ENCODE measurements at regions not wholly inside any gene's neighbourhood (a gene's known extent, or its start where the extent isn't known, plus 50 kb on each side); places are given as distances from the start of the nearest gene placed in this dataset.

GRCh38 chr7:45358287-45358686 is 200.7 kb downstream of the RAMP3 start:
- no peak for DNase-seq (ENCODE audit: low spot score)

- DNase-seq (ENCODE audit: low spot score): no peak
These were observed 201.7 kb downstream of the RAMP3 start for GRCh38 chr7:45359250-45359649.

- no peak for DNase-seq (ENCODE audit: low spot score)
These were observed 202.2 kb downstream of the RAMP3 start for GRCh38 chr7:45359776-45360175.

- no peak for DNase-seq (ENCODE audit: low spot score)
These were observed 206.1 kb downstream of the RAMP3 start for GRCh38 chr7:45363669-45364068.

DNA sequence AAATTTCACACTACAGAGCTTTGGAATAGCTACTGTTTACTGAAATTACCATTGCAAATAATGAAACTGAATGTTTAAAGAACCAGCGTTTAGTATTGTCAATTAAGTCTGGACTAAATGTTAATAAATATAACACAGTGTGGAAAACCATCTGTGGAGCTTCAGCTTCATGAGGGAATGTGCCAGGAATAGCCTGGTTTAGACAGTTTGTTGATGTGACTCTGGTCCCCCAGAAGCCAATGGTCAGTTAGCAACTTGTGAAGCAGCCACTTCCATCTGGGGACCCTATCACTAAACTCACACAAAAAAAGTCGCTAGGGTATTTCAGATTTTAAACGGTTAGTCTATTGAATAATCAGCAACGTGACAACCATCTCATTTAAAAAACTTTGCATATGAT is 207.8 kb downstream of the RAMP3 start:
- DNase-seq (ENCODE audit: low spot score): no peak

DNA sequence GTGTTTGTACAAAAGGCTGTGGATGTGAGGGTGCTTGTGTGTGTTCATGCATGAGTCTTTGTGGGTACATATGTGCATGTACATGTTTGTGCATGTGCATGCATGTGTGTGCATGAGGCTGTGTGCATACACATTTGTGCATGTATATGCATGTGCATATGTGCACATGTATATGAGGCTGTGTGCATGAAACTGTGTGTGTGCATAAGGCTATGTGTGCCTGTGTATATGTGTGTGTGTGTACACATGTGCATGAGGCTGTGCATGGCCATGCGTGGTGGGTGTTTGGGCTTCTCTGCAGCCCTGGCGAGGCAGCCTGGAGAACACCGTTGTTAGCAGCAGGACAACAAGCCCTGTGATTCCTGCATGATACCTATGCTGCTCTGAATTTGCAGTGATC is 207.7 kb upstream of the ADCY1 start:
- no peak for DNase-seq (ENCODE audit: low spot score)

- no peak for DNase-seq (ENCODE audit: low spot score)
These were observed 207.1 kb upstream of the ADCY1 start for GRCh38 chr7:45367026-45367425.

- DNase-seq (ENCODE audit: low spot score): no peak
These were observed 205.9 kb upstream of the ADCY1 start for GRCh38 chr7:45368129-45368807.

DNA sequence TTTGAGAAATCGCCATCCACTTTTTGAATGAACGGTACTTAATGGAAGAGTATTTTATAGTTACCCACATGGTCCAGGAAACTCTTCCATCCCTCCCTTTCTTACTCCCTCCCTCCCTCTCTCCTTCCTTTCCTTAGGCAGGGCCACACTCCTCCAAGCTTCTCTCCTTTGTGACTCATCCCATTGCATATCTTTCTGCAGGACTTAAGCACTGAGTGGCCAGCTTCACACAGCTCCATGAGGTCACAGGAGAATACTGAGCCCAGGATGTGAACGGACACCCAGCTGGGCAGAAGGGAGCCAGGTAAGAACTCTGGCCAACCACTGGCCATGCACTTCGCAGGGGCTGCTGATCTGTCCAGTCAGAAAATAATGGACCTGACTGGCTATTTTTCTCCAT is 189.7 kb upstream of the ADCY1 start:
- no peak for DNase-seq (ENCODE audit: low spot score)

DNA sequence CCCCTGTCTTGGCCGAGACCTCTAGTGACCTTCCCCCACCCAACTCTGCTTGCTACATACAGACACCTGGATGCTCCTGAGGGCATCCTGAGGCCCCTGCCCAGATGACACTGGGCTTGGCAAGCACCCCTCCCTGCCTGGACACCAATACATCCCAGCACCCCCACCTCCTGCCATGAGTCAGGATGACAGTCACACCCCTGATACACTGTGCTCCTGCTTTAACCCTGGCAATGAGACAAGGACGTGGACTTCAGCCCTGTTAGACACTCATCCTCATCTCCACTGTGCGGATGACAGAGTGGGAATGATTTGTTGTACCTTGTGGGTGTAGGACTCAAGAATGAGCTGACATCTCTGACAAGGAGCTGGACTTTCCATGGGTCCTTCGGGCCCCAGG is 186.3 kb upstream of the ADCY1 start:
- DNase-seq (ENCODE audit: low spot score): no peak

DNA sequence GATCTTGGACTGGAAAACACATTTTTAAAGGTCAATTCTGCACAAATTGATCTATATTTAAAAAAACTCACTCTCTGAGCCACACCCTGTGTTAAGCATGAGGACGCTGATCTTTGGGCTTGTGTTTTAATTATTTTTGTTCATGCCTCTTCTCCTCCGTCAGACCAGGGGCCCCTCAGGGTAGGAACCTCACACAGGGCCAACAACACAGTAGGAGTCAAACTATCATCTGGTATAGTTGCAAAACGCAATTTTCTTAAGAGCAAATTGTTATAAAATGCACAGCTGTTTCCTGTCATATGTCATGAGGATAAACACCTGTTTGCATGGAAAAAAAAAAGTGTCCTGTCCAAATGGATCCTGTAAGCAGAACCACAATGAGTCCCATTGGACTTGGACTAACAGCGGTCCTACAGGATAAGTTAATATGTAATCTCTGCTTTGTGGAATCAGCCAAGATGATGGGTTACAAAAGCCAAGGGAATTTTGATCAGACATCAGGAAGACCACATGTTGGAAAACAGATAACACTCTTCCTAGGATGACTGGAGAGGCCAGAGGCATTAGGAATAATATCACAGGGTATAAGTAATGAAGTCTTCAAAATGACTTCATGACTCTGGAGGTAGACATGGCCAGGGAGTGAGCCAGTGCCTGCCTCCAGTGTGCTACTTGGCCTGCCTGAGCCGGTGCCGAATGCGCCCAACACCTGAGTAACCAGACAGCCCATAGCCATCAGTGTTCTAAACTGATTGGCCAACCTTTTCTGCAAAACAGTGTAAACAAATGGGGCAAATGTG is 184.9 kb upstream of the ADCY1 start:
- DNase-seq (ENCODE audit: low spot score): no peak

DNA sequence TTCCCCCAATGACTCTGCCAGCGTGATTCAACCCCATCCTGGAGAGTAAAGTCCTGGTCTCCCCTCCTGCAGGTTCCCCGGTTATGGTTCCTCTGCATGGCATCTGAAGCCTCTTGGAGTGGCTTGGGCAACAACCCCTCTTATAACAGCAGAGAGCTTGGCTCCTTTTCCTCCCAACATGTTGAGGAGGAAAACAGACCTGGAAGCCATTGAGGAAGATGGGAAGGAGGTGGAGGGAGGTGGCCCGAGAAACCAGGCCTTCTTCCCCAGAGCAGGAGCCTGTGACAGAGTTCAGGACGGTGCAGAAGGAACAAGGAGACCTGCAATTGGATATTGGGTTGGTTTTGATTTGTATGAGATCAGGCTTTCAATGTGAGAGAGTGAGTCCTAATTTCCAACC is 184.0 kb upstream of the ADCY1 start:
- DNase-seq (ENCODE audit: low spot score): no peak

DNA sequence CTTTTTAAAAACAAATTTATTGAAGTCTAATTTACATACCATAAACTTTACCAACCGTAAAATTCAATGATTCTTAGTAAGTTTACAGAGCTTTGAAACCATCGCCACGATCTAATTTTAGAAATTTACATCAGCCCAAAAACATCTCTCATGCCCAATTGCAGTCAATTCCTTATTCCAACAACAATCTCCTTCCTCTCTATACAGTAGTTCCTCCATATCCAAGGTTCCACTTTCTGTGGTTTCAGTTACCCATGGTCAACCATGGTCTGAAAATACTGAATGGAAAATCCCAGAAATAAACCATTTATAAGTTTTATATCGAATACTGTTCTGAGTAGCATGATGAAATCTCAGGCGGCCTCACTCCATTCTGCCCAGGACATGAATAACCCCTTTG is 183.4 kb upstream of the ADCY1 start:
- no peak for DNase-seq (ENCODE audit: low spot score)

GRCh38 chr7:45391618-45392451 is 182.3 kb upstream of the ADCY1 start:
- DNase-seq (ENCODE audit: low spot score): no peak

DNA sequence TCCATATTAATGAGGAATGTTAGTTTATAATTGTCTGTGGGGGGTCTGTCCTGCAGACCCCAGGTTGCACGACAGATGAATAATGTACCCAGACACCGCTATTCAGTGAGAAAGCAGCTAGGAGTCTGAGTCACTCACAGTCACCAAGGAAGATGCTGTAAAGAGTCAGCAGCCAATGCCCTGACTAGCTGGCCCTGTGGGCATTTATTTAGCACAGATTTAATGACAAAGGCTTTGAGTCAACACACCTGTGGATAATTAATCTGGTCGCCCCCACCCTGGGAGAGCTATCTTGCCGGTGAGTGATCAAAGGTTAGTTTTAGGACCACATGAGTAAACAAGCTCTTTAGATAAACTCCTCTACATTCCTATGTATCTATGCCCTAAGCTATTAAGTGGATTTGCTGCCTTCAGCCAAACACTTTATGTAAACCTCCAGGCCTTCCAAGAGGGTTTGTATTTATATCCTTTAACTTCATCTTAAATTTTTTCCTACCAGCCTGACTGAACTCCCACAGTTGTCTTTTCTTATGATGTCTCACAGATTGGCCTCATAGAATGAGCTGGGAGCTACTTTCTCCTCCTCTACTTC is 180.0 kb upstream of the ADCY1 start:
- no peak for DNase-seq (ENCODE audit: low spot score)

DNA sequence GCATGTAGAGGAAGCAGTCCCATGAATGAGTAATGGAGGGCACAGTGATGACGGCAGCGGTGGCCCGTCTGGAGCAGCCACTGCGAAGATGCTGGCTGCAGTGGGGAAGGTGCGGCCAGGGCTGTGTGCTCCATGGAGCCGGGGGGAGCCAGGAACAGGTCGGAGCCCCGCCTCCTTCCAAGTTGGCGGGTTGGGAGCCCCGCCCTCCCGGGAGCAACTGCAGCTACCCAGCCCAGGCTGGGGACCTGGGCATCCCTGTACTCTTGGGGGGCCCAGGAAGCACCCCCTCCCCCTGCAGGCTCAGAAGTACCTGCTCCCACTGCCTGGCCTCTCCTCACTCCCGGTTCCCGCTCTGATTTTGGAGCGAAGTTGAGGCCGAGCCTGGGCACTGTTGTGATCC is 175.1 kb upstream of the ADCY1 start:
- no peak for DNase-seq (ENCODE audit: low spot score)

DNA sequence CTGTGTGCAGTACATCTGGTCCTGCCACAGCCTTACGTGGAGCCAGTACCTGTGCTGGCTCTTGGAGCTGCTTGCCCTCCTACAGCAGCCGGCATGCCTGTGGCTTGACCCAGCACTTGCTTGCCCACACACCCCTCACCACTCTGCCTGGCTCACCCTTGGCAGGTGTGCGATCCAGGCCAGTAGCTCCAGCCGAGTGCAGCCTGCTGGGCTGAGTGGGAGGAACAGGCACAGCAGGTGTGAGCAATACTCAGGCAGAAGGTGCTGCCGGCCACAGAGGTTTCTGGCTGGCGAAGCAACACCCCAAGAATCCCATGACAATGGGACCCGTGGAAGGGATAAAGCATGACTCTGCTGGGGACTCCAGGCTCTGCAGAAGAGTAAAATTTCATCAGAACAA is 173.5 kb upstream of the ADCY1 start:
- no peak for DNase-seq (ENCODE audit: low spot score)

GRCh38 chr7:45401155-45401554 is 173.0 kb upstream of the ADCY1 start:
- no peak for DNase-seq (ENCODE audit: low spot score)

- no peak for DNase-seq (ENCODE audit: low spot score)
These were observed 172.3 kb upstream of the ADCY1 start for GRCh38 chr7:45401851-45402250.

DNA sequence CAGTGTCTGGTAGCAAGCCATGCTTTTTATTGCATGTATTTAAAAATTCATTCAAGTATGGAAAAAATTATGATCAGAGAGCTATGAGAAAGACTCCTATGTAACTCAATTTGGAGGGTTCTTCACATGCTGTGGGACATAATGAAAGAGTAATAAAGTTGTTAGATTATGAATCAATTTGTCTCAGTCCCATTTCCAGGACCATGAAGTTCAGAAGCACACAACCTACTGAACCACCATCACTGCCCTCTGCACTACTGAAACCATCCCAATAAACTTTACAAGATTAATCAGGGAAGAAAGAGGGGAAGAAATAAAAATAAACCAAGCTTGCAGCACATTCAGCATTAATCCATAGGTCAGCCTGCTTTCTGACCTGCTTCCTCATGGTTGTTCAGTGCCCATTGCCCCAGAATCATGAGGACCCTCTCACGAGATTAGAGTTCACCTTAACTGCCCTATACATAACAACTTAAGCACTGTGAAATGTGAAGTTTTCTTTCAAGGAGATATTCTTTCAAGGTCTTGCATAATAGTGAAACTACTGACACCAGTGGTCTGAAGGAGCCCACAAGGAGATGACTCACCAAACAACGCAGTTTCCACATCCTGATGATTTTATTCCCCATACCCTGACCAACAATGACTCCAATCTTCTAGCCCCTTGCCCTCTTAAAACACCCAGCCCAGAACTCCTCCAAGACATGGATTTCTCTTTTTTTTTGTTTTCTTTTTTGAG is 171.5 kb upstream of the ADCY1 start:
- DNase-seq (ENCODE audit: low spot score): no peak

- no peak for DNase-seq (ENCODE audit: low spot score)
These were observed 169.5 kb upstream of the ADCY1 start for GRCh38 chr7:45404622-45405021.

Data from iPS-NIHi11 (cell line).